Amniotic epithelial cell (primary cell): ENCODE measurements at regions not wholly inside any gene's neighbourhood (a gene's known extent, or its start where the extent isn't known, plus 50 kb on each side); places are given as distances from the start of the nearest gene placed in this dataset.

Experiments used
- DNase-seq: peaks from one replicate; pipeline ENCODE4 v3.0.0-alpha.2; 2010; ENCODE audit warnings: low read depth

- DNase-seq: no peak
Observed at GRCh38 chr4:17169699-17170098, 271.3 kb upstream of the LDB2 start.

- DNase-seq: peak; percentile 0
Observed at GRCh38 chr4:17168571-17168970, 270.1 kb upstream of the LDB2 start.

GRCh38 chr4:17166954-17167353 is 268.5 kb upstream of the LDB2 start:
- no peak for DNase-seq

- no peak for DNase-seq
Observed at GRCh38 chr4:17165286-17165685, 266.8 kb upstream of the LDB2 start.

GRCh38 chr4:17164666-17165065 is 266.2 kb upstream of the LDB2 start:
- no peak for DNase-seq

- DNase-seq: no peak
Observed at GRCh38 chr4:17163156-17163771, 264.8 kb upstream of the LDB2 start.

- no peak for DNase-seq
Observed at GRCh38 chr4:17157304-17157703, 258.9 kb upstream of the LDB2 start.

- DNase-seq: no peak
Observed at GRCh38 chr4:17155486-17155885, 257.0 kb upstream of the LDB2 start.

- no peak for DNase-seq
Observed at GRCh38 chr4:17153572-17153971, 255.1 kb upstream of the LDB2 start.

- no peak for DNase-seq
Observed at GRCh38 chr4:17152941-17153540, 254.6 kb upstream of the LDB2 start.

GRCh38 chr4:17142232-17142711 is 243.8 kb upstream of the LDB2 start:
- peak; percentile 66 for DNase-seq

- no peak for DNase-seq
Observed at GRCh38 chr4:17138847-17139246, 240.4 kb upstream of the LDB2 start.

GRCh38 chr4:17134565-17134964 is 236.1 kb upstream of the LDB2 start:
- DNase-seq: no peak

GRCh38 chr4:17134100-17134499 is 235.7 kb upstream of the LDB2 start:
- no peak for DNase-seq

GRCh38 chr4:17132226-17132625 is 233.8 kb upstream of the LDB2 start:
- DNase-seq: no peak

- DNase-seq: no peak
Observed at GRCh38 chr4:17128268-17128667, 229.8 kb upstream of the LDB2 start.

- DNase-seq: no peak
Observed at GRCh38 chr4:17126321-17126966, 228.0 kb upstream of the LDB2 start.

- DNase-seq: no peak
Observed at GRCh38 chr4:17124767-17125166, 226.3 kb upstream of the LDB2 start.

- no peak for DNase-seq
Observed at GRCh38 chr4:17120761-17121160, 222.3 kb upstream of the LDB2 start.

- no peak for DNase-seq
Observed at GRCh38 chr4:17117746-17118145, 219.3 kb upstream of the LDB2 start.

- DNase-seq: no peak
Observed at GRCh38 chr4:17115583-17115982, 217.1 kb upstream of the LDB2 start.

GRCh38 chr4:17112292-17112659 is 213.8 kb upstream of the LDB2 start:
- DNase-seq: no peak

GRCh38 chr4:17109126-17109525 is 210.7 kb upstream of the LDB2 start:
- DNase-seq: no peak

GRCh38 chr4:17103231-17103630 is 204.8 kb upstream of the LDB2 start:
- no peak for DNase-seq
